K562 (cell line): ENCODE measurements at regions not wholly inside any gene's neighbourhood (a gene's known extent, or its start where the extent isn't known, plus 50 kb on each side); places are given as distances from the start of the nearest gene placed in this dataset.

ENCODE experiments used
- ATF2 ChIP-seq: sonication (generic); formaldehyde crosslinking; IDR thresholded peaks from 2 replicates; pipeline ENCODE4 v1.8.1; 2022; ENCODE audit warnings: missing genetic modification reagents
- BCLAF1 ChIP-seq, 2 experiments: fragments of 450-650 bp in 1 of 2; IDR thresholded peaks; 2 replicates each; pipeline ENCODE4 v1.6.1; 2011 to 2017; ENCODE audit warnings: low read depth in 2 of 2, antibody characterized with exemption in 1 of 2, borderline replicate concordance in 1 of 2, low read length in 1 of 2, mild to moderate bottlenecking in 1 of 2, mixed read lengths in 1 of 2; ENCODE audit not compliant: control insufficient read depth in 1 of 2
- CBFA2T3 ChIP-seq: fragments of 450-650 bp; IDR thresholded peaks from 2 replicates; pipeline ENCODE4 v1.6.1; 2017
- MAFK ChIP-seq: IDR thresholded peaks from 2 replicates; pipeline ENCODE4 v1.6.1; 2011; ENCODE audit warnings: low read length, improper control_type of control experiment
- NR2C2 ChIP-seq, 2 experiments: fragments of 200-800 bp in 1 of 2; sonication (Bioruptor generic) in 1 of 2; sonication (generic) in 1 of 2; formaldehyde crosslinking in 1 of 2; IDR thresholded peaks; 2 replicates each; pipeline versions ENCODE4 v1.6.1 to v1.8.0; 2016 to 2022; ENCODE audit warnings: mild to moderate bottlenecking in 1 of 2, missing compliant biosample characterization in 1 of 2, missing genetic modification characterization in 1 of 2, missing genetic modification reagents in 1 of 2
- NR2F6 ChIP-seq: fragments of 450-650 bp; formaldehyde crosslinking; IDR thresholded peaks from 2 replicates; pipeline ENCODE4 v1.4.0; 2020; ENCODE audit warnings: mild to moderate bottlenecking
- PHB ChIP-seq: fragments of 250-450 bp; sonication (Bioruptor Pico); IDR thresholded peaks from 2 replicates; pipeline ENCODE4 v1.5.0; 2021
- POLR2G ChIP-seq: fragments of 200-400 bp; formaldehyde crosslinking; IDR thresholded peaks from 2 replicates; pipeline ENCODE4 v1.6.1; 2017; ENCODE audit warnings: low read depth, mild to moderate bottlenecking, antibody characterized with exemption, low read length, moderate library complexity
- RERE ChIP-seq: sonication (generic); formaldehyde crosslinking; IDR thresholded peaks from 2 replicates; pipeline ENCODE4 v1.8.0; 2023; ENCODE audit warnings: missing genetic modification reagents, mild to moderate bottlenecking, borderline replicate concordance
- TCF7L2 ChIP-seq: fragments of 150-350 bp; IDR thresholded peaks from 2 replicates; pipeline ENCODE4 v1.6.1; 2016; ENCODE audit warnings: low read depth, mild to moderate bottlenecking, low read length, moderate library complexity
- YBX1 ChIP-seq: fragments of 450-650 bp; IDR thresholded peaks from 2 replicates; pipeline ENCODE4 v1.7.1; 2016; ENCODE audit warnings: mild to moderate bottlenecking
- ZBTB7A ChIP-seq: IDR thresholded peaks from 2 replicates; pipeline ENCODE4 v1.6.1; 2011; ENCODE audit warnings: low read depth, mild to moderate bottlenecking, low read length, moderate library complexity, borderline replicate concordance; ENCODE audit not compliant: control insufficient read depth
- ZFP36 ChIP-seq: fragments of 150-350 bp; IDR thresholded peaks from 2 replicates; pipeline ENCODE4 v1.6.1; 2018; ENCODE audit warnings: low read length, low read depth; ENCODE audit not compliant: partially characterized antibody
- ZNF134 ChIP-seq: fragments of 250-450 bp; sonication (Bioruptor Pico); conservative IDR thresholded peaks from 2 replicates; pipeline ENCODE4 v1.4.0; 2020
- ZNF655 ChIP-seq: fragments of 250-450 bp; sonication (Bioruptor Pico); IDR thresholded peaks from 2 replicates; pipeline ENCODE4 v1.5.0; 2021
- ZNF707 ChIP-seq: fragments of 250-450 bp; sonication (Bioruptor Pico); conservative IDR thresholded peaks from 2 replicates; pipeline ENCODE4 v1.8.0; 2022; ENCODE audit warnings: inconsistent platforms, mild to moderate bottlenecking, moderate library complexity

GRCh38 chr16:86928523-86929011 lies 350.2 kb downstream of the FOXL1 start (continued):
- TF ChIP-seq BCLAF1 (IDR thresholded peaks at IDR 0.05; ENCODE audit: borderline replicate concordance in 1 of 2, control insufficient read depth in 1 of 2, low read depth in 2 of 2, low read length in 1 of 2) (no peak), PHB (no peak), YBX1 (no peak), ZNF655 (CRISPR knock-in tag) (no peak), ZFP36 (no peak), ATF2 (CRISPR knock-in tag) (no peak), CBFA2T3 (peak; percentile 5; the same call in 1 of the 2 replicates), RERE (CRISPR knock-in tag) (no peak), NR2F6 (CRISPR knock-in tag) (0 out of 2 replicates have a peak, but pooled peaks have one; percentile 74), ZNF707 (no peak), MAFK (no peak), ZNF134 (CRISPR knock-in tag) (no peak), TCF7L2 (no peak), ZBTB7A (0 out of 2 replicates have a peak, but pooled peaks have one; percentile 13), POLR2G (no peak), NR2C2 (CRISPR knock-in tag; IDR thresholded peaks at IDR 0.05) (peak; percentile 91), NR2C2 (tag; IDR thresholded peaks at IDR 0.05) (peak; percentile 83)
